ENCODE measurements at regions not wholly inside any gene's neighbourhood (a gene's known extent, or its start where the extent isn't known, plus 50 kb on each side); places are given as distances from the start of the nearest gene placed in this dataset.
A peak's percentile ranks its signal among the peaks of the same experiment; 100 is the strongest.
"Not testable (repeated sequence)": the region's sequence is repeated elsewhere in the genome, so short reads cannot be mapped to it uniquely, and the experiment has no call there.

DNA sequence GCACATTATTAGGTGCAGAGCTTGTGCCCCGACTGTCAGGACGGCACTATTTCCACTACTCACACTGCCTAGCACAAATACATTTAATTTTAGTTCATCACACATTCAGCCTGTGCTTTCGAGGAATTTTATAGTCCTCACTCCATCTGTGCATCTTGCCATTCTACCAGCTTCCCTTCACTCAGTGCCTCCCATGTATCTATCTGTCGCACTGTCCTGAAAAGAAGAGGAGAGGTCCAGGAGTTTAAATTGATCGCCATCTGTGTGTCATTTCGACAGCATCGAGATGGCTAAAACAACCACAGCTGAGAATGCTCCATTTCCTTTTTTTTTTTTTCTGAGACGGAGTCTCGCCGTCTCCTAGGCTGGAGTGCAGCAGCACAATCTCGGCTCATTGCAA lies 97.6 kb upstream of the FOXN3 start:
- Mint-ChIP-seq H3K4me3 (no peak overlapping the region), H3K27me3 (no peaks in the 10 kb centered on the region), H3K9me3 (no peaks in the 10 kb centered on the region), H3K4me1 (peaks cover 47 to 87% (median 74%) of the 10 kb centered on the region in 7 donors), H3K36me3 (peaks cover 0 to 66% (median 40%) of the 10 kb centered on the region in 5 donors), H3K27ac (peak overlapping the region in 5 of 9 donors; percentile 33 to 89 (median 38))
- CTCF ChIA-PET: no interaction called here
- POLR2A ChIA-PET: no interaction called here
- peaks cover 0 to 7% (median 0%) of the 10 kb centered on the region in 3 experiments for H3K36me3 ChIP-seq (ENCODE audit: control insufficient read depth in 2 of 3, insufficient read depth in 3 of 3, low read length in 3 of 3)
- intact Hi-C loops (cut with micrococcal nuclease): no loop called here
- DNase-seq (no peak), ATAC-seq (no peak)
- no peaks in the 10 kb centered on the region for H3K9me3 ChIP-seq (ENCODE audit: control insufficient read depth in 2 of 3, low read length in 3 of 3)
- H3K27me3 ChIP-seq (ENCODE audit: control insufficient read depth in 2 of 2, insufficient read depth in 2 of 2, low read length in 2 of 2): no peaks in the 10 kb centered on the region
- H3K27ac ChIP-seq (ENCODE audit: low read depth, low read length): no peak overlapping the region
- no peak overlapping the region for H3K4me3 ChIP-seq (ENCODE audit: low read length)
- H3K4me1 ChIP-seq (ENCODE audit: control insufficient read depth in 2 of 2, insufficient read depth in 2 of 2, low read length in 2 of 2): peaks cover 21 to 30% of the 10 kb centered on the region in 2 donors

DNA sequence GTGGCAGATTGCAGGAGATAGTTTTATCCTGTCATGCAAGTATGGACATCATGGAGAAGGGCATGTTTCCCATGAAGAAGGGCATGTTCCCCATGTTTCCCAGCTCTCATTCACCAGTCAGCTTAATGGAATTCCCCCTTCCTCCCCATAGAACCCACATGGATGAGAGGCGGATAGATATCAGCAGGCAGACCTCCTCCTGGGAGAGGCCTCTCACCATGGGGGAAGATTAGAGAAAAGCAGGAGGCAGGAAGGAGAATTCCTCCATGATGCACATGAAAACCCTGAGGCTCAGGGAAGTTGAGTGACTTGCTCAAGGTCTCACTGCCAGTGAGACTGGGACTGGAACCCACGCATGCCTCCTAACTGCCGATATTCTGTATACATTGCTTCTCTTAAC lies 92.9 kb upstream of the FOXN3 start:
- H3K9me3 ChIP-seq (ENCODE audit: control insufficient read depth in 2 of 3, low read length in 3 of 3): no peaks in the 10 kb centered on the region
- peaks cover 46 to 79% (median 65%) of the 10 kb centered on the region in 7 donors for H3K4me1 Mint-ChIP-seq
- intact Hi-C loops (cut with micrococcal nuclease): loop anchor here (1.0 to 2.0 kb wide), 7 partner anchors 92 to 257 kb away; partner anchors contain the start of gene FOXN3 (in 1 of the 2)
- no peak overlapping the region for H3K4me3 ChIP-seq (ENCODE audit: low read length)
- DNase-seq (no peak), ATAC-seq (no peak)
- no peaks in the 10 kb centered on the region for H3K27me3 Mint-ChIP-seq
- ChIA-PET CTCF (interaction anchor here (0.6 to 1.1 kb wide), 4 partner anchors 28 to 258 kb away, joined by 3 read pairs; no protein-coding TSS in a partner anchor), POLR2A (interaction anchor here (0.6 to 1.6 kb wide), 7 partner anchors 9 to 134 kb away, joined by 3 to 5 read pairs (median 4); no protein-coding TSS in a partner anchor)
- peak overlapping the region; percentile 52 for H3K27ac ChIP-seq (ENCODE audit: low read depth, low read length)
- H3K27me3 ChIP-seq (ENCODE audit: control insufficient read depth in 2 of 2, insufficient read depth in 2 of 2, low read length in 2 of 2): no peaks in the 10 kb centered on the region
- peak overlapping the region; percentile 90 to 96 (median 94) for H3K27ac Mint-ChIP-seq
- no peaks in the 10 kb centered on the region for H3K9me3 Mint-ChIP-seq
- H3K36me3 ChIP-seq (ENCODE audit: control insufficient read depth in 2 of 3, insufficient read depth in 3 of 3, low read length in 3 of 3): no peaks in the 10 kb centered on the region
- peak overlapping the region; percentile 75 to 89 (median 84) for H3K4me3 Mint-ChIP-seq
- H3K36me3 Mint-ChIP-seq: peaks cover 0 to 38% (median 26%) of the 10 kb centered on the region in 5 donors
- H3K4me1 ChIP-seq (ENCODE audit: control insufficient read depth in 2 of 2, insufficient read depth in 2 of 2, low read length in 2 of 2): peaks cover 18 to 25% of the 10 kb centered on the region in 2 donors

DNA sequence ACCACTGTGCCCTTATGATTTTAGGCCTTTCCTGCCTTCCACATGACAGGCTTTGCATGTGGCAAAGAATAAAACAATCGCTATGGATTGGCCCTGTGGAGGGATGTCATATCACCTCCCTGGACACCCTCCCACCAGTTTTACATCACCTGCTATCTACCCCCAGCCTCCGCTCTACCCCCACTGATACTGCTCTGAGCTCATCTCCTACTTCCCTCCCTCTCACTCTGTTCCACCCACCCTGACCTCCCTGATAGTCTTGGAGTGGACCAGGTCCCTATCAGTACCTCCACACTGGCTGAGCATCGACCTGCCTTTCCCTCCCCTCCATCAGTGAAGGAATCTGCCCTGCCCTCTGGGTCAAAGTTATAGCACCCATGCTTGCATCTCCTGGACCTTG lies 91.8 kb upstream of the FOXN3 start:
- peaks cover 23 to 25% of the 10 kb centered on the region in 2 donors for H3K4me1 ChIP-seq (ENCODE audit: control insufficient read depth in 2 of 2, insufficient read depth in 2 of 2, low read length in 2 of 2)
- H3K27ac Mint-ChIP-seq: peak overlapping the region in 7 of 9 donors; percentile 11 to 90 (median 69)

DNA sequence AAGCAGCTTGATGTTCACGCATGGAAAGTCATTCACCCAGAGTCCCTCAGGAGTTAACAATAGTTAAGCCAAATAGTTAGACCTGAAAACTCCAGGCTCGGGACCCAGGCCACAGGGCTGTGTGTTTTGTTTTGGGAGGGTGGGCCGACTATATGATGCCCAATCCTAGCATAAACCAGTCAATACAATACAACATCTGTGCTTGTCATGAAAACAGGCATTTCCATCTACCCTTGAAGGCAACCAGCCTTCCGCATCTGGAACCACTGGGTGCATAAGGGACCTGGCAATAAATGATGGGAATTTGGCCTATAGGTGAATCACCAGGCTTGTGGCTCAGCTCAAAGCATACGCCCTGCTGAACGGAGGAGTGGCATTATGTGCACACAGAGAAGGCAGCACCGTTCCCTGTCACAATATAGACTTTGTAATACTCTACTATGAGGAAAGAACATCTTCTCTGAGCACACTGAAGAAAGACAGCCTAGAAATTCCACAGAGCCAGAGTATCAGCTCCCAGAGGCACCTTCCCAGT lies 91.0 kb upstream of the FOXN3 start:
- no peak for DNase-seq
- Mint-ChIP-seq H3K4me1 (peaks cover 60 to 85% (median 73%) of the 10 kb centered on the region in 7 donors), H3K27me3 (no peaks in the 10 kb centered on the region), H3K4me3 (no peak overlapping the region), H3K36me3 (peaks cover 0 to 36% (median 33%) of the 10 kb centered on the region in 5 donors), H3K9me3 (no peaks in the 10 kb centered on the region), H3K27ac (peak overlapping the region in 8 of 9 donors; percentile 16 to 85 (median 52))
- H3K36me3 ChIP-seq (ENCODE audit: control insufficient read depth in 2 of 3, insufficient read depth in 3 of 3, low read length in 3 of 3): no peaks in the 10 kb centered on the region
- H3K27ac ChIP-seq (ENCODE audit: low read depth, low read length): no peak overlapping the region
- ChIA-PET POLR2A (no interaction called here), CTCF (no interaction called here)
- no peaks in the 10 kb centered on the region for H3K9me3 ChIP-seq (ENCODE audit: control insufficient read depth in 2 of 3, low read length in 3 of 3)
- H3K4me1 ChIP-seq (ENCODE audit: control insufficient read depth in 2 of 2, insufficient read depth in 2 of 2, low read length in 2 of 2): peaks cover 23 to 25% of the 10 kb centered on the region in 2 donors
- no peaks in the 10 kb centered on the region for H3K27me3 ChIP-seq (ENCODE audit: control insufficient read depth in 2 of 2, insufficient read depth in 2 of 2, low read length in 2 of 2)
- intact Hi-C loops (cut with micrococcal nuclease): no loop called here
- ATAC-seq: no peak
- no peak overlapping the region for H3K4me3 ChIP-seq (ENCODE audit: low read length)

More for the DNA sequence above, 91.8 kb upstream of the FOXN3 start:
- Histone ChIP-seq H3K27ac (ENCODE audit: low read depth, low read length) (no peak overlapping the region), H3K36me3 (ENCODE audit: control insufficient read depth in 2 of 3, insufficient read depth in 3 of 3, low read length in 3 of 3) (no peaks in the 10 kb centered on the region), H3K9me3 (ENCODE audit: control insufficient read depth in 2 of 3, low read length in 3 of 3) (no peaks in the 10 kb centered on the region), H3K4me3 (ENCODE audit: low read length) (no peak overlapping the region), H3K27me3 (ENCODE audit: control insufficient read depth in 2 of 2, insufficient read depth in 2 of 2, low read length in 2 of 2) (no peaks in the 10 kb centered on the region)
- peaks cover 0 to 37% (median 29%) of the 10 kb centered on the region in 5 donors for H3K36me3 Mint-ChIP-seq
- intact Hi-C loops (cut with micrococcal nuclease): no loop called here
- H3K9me3 Mint-ChIP-seq: no peaks in the 10 kb centered on the region
- no peak overlapping the region for H3K4me3 Mint-ChIP-seq
- H3K4me1 Mint-ChIP-seq: peaks cover 55 to 80% (median 69%) of the 10 kb centered on the region in 7 donors
- ATAC-seq: no peak
- ChIA-PET POLR2A (no interaction called here), CTCF (no interaction called here)
- DNase-seq: no peak
- no peaks in the 10 kb centered on the region for H3K27me3 Mint-ChIP-seq

DNA sequence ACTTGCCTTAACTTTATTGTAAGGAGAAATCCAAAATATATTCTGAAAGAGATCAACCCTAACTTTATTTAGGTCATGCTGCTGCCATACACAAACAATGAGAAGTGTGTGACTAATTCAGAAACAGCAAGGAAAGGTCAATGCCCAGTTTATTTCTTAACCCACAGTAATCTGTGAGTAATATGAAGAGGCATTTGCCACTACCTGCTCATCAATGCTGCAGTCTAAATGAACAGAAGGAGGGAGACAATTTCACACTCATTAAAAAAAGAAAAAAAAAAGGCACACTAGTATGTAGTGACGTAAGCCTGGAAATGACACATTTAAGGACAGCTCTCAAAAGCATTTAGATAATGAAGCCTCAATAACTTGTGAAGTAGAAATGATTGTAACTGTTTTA lies 90.5 kb upstream of the FOXN3 start:
- H3K9me3 Mint-ChIP-seq: no peaks in the 10 kb centered on the region
- CTCF ChIA-PET: no interaction called here
- H3K4me1 Mint-ChIP-seq: peaks cover 58 to 87% (median 76%) of the 10 kb centered on the region in 7 donors
- Histone ChIP-seq H3K27me3 (ENCODE audit: control insufficient read depth in 2 of 2, insufficient read depth in 2 of 2, low read length in 2 of 2) (no peaks in the 10 kb centered on the region), H3K4me1 (ENCODE audit: control insufficient read depth in 2 of 2, insufficient read depth in 2 of 2, low read length in 2 of 2) (peaks cover 23 to 25% of the 10 kb centered on the region in 2 donors), H3K4me3 (ENCODE audit: low read length) (no peak overlapping the region), H3K9me3 (ENCODE audit: control insufficient read depth in 2 of 3, low read length in 3 of 3) (no peaks in the 10 kb centered on the region), H3K36me3 (ENCODE audit: control insufficient read depth in 2 of 3, insufficient read depth in 3 of 3, low read length in 3 of 3) (no peaks in the 10 kb centered on the region), H3K27ac (ENCODE audit: low read depth, low read length) (no peak overlapping the region)
- POLR2A ChIA-PET: no interaction called here
- H3K27me3 Mint-ChIP-seq: no peaks in the 10 kb centered on the region
- no peak overlapping the region for H3K4me3 Mint-ChIP-seq
- H3K27ac Mint-ChIP-seq: peak overlapping the region in 3 of 9 donors; percentile 7 to 54 (median 16)
- intact Hi-C loops (cut with micrococcal nuclease): no loop called here
- peaks cover 0 to 37% (median 33%) of the 10 kb centered on the region in 5 donors for H3K36me3 Mint-ChIP-seq
- ATAC-seq (no peak), DNase-seq (no peak)

DNA sequence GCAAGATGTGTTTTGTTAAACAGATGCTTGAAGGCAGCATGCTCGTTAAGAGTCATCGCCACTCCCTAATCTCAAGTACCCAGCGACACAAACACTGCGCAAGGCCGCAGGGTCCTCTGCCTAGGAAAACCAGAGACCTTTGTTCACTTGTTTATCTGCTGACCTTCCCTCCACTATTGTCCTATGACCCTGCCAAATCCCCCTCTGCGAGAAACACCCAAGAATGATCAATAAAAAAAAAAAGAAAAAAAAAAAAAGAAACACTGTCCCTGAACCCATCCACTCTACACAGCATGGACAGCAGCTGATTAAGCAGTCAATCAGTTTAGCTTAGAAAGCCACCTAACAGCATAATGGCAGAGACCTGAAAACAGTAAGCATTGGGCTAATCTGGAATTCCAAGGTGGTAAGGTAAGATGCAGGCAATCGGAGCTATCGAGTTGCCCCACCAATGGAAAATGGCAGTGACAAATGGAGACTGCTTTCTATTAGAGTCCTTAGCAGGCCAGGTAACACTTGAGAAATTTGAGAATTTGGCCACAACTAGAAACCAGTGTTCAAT lies 89.9 kb upstream of the FOXN3 start:
- H3K27me3 ChIP-seq (ENCODE audit: control insufficient read depth in 2 of 2, insufficient read depth in 2 of 2, low read length in 2 of 2); H3K9me3 Mint-ChIP-seq; DNase-seq; CTCF ChIA-PET; POLR2A ChIA-PET; intact Hi-C loops (cut with micrococcal nuclease); H3K4me3 ChIP-seq (ENCODE audit: low read length); H3K9me3 ChIP-seq (ENCODE audit: control insufficient read depth in 2 of 3, low read length in 3 of 3); ATAC-seq; H3K27ac ChIP-seq (ENCODE audit: low read depth, low read length); H3K27me3 Mint-ChIP-seq; H3K36me3 ChIP-seq (ENCODE audit: control insufficient read depth in 2 of 3, insufficient read depth in 3 of 3, low read length in 3 of 3); H3K4me3 Mint-ChIP-seq: not testable (repeated sequence)
- H3K27ac Mint-ChIP-seq: peak overlapping the region in 4 of 9 donors; percentile 7 to 54 (median 34)
- H3K4me1 Mint-ChIP-seq: peaks cover 55 to 85% (median 76%) of the 10 kb centered on the region in 7 donors
- H3K4me1 ChIP-seq (ENCODE audit: control insufficient read depth in 2 of 2, insufficient read depth in 2 of 2, low read length in 2 of 2): peaks cover 23 to 25% of the 10 kb centered on the region in 2 donors
- H3K36me3 Mint-ChIP-seq: peaks cover 0 to 34% (median 28%) of the 10 kb centered on the region in 5 donors

Data from naive thymus-derived CD4-positive, alpha-beta T cell (primary cell).